Activated naive CD4-positive, alpha-beta T cell treated with anti-CD3 and anti-CD28 coated beads, Interleukin-2, amount 50 U/mL, for 72 hours (primary cell): ENCODE measurements at regions not wholly inside any gene's neighbourhood (a gene's known extent, or its start where the extent isn't known, plus 50 kb on each side); places are given as distances from the start of the nearest gene placed in this dataset.

Experiments used
- ATAC-seq, 2 donors: fragments of 150-1000 bp; cut with Tn5 transposase; 2 replicates each; pipeline ENCODE4 v1.10.0; 2021; ENCODE audit warnings: mild to moderate bottlenecking in 2 of 2, moderate library complexity in 2 of 2
- DNase-seq, 2 donors: peaks; one replicate each; pipeline ENCODE4 v3.0.0; 2021 to 2022; ENCODE audit warnings: low spot score in 2 of 2
- H3K27ac Mint-ChIP-seq, 2 donors: one replicate each; pipeline ENCODE4 v1.8.0; 2022; ENCODE audit warnings: mild to moderate bottlenecking in 2 of 2, mixed read lengths in 2 of 2
- H3K36me3 Mint-ChIP-seq, 2 donors: one replicate each; pipeline ENCODE4 v1.8.0; 2022; ENCODE audit warnings: mixed read lengths in 2 of 2
- H3K9me3 Mint-ChIP-seq, 2 donors: one replicate each; pipeline ENCODE4 v1.8.0; 2022; ENCODE audit warnings: mixed read lengths in 2 of 2

DNA sequence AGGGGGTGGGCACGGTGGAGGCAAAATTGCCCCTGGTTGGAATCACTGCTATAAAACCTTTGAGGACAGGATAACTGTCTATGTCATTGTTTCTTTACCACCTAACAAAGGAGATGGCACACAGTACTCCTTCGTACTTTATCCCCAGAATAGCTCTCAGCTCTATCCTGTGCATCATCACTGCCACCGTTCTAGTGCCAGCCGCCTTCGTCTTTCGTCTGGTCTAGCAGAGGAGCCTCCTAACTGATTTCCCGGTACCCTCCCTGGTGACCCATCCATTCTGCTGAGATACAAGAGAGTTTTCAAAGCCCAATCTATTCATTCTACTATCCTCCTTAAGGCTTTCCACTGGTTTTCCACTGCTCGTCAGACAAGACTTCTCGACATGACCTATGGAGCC lies 67.9 kb upstream of the PRICKLE2 start:
- peaks cover 0 to 6% of the 10 kb centered on the region in 2 donors for H3K36me3 Mint-ChIP-seq

DNA sequence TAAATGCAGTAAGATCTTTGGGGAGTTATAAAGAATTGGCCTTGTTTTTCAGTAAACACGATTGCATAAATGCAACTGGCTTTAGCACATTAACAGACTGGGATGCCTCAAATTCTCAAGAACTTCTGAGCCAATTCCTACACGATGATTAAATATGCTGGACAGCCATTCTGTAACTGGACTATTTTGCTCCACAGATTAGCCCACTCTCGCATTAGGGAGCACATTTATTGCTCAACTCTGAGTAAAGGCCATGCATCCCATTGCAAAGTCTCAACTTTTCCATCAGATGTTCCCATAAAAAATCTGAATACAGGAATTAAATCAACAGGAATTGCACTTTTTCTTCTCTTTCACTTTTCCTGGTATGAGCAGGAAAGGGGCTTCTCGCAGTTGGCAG lies 66.7 kb upstream of the PRICKLE2 start:
- H3K9me3 Mint-ChIP-seq: peaks cover 0 to 4% of the 10 kb centered on the region in 2 donors
- no peak for ATAC-seq
- DNase-seq: no peak
- no peak overlapping the region for H3K27ac Mint-ChIP-seq
- H3K36me3 Mint-ChIP-seq: no peaks in the 10 kb centered on the region

More for the DNA sequence above, 67.9 kb upstream of the PRICKLE2 start:
- Mint-ChIP-seq H3K27ac (no peak overlapping the region), H3K9me3 (peaks cover 0 to 10% of the 10 kb centered on the region in 2 donors)
- ATAC-seq (no peak), DNase-seq (no peak)

DNA sequence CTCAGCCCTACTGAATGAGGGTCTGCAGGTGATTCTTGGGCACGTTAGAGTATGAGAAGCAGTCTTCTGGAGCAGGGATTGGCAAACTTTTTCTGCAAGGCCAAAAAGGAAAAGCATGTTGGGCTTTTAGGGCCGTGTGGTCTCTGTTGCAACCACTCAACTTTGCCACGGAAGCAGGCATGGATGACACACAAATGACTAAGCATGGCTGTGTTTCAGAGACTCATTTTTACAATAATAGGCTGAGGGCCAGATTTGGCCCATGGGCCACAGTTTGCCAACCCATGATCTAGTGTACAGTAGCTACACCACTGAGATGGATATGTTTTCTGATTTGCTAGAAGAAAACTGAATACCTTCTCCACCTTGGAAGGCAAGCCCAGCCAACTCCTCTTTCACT lies 66.1 kb upstream of the PRICKLE2 start:
- no peaks in the 10 kb centered on the region for H3K36me3 Mint-ChIP-seq
- no peak for ATAC-seq
- peaks cover 0 to 4% of the 10 kb centered on the region in 2 donors for H3K9me3 Mint-ChIP-seq
- no peak overlapping the region for H3K27ac Mint-ChIP-seq
- no peak for DNase-seq

DNA sequence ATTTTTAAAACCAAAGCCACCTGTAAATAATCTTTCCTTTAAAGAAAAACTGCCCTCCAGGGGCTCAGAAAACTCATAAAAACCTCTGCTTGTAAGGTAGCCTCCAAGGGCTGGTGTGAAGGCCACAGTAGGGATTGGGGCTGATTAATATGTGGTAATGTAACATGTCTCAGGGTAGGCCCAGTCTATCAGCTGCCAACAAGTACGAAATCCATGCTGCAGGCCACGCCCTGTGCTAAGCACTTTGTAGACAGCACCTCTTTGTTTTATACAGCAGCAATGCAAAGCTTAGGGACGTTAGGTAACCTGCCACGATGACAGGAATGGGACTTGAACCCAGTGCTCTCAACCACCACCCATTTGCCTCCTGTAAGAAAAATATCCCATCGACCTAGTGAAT lies 65.6 kb upstream of the PRICKLE2 start:
- Mint-ChIP-seq H3K27ac (no peak overlapping the region), H3K36me3 (no peaks in the 10 kb centered on the region), H3K9me3 (peaks cover 0 to 4% of the 10 kb centered on the region in 2 donors)
- ATAC-seq (no peak), DNase-seq (no peak)

DNA sequence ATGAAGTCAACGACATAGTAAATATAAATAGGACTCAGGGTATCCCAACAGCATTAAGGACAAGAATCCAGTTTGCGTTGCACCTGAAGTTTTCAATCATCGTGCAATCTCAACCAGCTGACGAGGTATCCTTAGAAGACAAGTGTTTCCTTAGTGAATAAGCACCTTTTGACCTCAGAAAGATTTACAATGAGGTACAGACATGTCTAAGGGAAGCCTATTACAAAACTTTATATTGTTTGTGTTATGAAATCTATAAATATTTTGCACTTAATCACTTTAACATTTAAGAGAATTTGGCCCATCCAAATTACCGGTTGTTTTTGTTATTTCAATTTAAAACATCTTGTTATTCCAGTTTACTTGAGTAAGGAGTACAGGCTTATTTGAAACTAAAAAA lies 64.9 kb upstream of the PRICKLE2 start:
- DNase-seq: no peak
- Mint-ChIP-seq H3K36me3 (no peaks in the 10 kb centered on the region), H3K27ac (no peak overlapping the region), H3K9me3 (peaks cover 0 to 4% of the 10 kb centered on the region in 2 donors)
- ATAC-seq: no peak

DNA sequence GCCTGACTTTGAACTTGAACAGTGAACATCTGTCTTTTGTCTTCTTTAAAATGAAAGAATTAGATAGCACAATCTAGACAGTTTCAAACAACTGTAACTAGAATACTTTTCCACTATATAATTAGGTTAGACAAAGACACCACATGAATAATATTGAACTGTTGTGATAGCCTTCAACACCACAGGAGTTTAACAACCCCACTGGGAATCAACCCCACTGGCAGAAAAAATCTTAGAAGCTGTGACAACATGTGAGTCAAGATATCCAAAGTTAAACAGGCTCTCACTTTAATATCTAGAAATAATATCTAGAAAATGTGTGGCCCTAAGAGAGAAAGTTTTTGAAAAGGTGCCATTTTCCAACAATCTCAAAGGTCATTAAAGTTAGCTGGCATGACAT lies 64.4 kb upstream of the PRICKLE2 start:
- no peaks in the 10 kb centered on the region for H3K36me3 Mint-ChIP-seq
- H3K9me3 Mint-ChIP-seq: peaks cover 0 to 4% of the 10 kb centered on the region in 2 donors
- no peak for ATAC-seq
- DNase-seq: no peak
- H3K27ac Mint-ChIP-seq: no peak overlapping the region

DNA sequence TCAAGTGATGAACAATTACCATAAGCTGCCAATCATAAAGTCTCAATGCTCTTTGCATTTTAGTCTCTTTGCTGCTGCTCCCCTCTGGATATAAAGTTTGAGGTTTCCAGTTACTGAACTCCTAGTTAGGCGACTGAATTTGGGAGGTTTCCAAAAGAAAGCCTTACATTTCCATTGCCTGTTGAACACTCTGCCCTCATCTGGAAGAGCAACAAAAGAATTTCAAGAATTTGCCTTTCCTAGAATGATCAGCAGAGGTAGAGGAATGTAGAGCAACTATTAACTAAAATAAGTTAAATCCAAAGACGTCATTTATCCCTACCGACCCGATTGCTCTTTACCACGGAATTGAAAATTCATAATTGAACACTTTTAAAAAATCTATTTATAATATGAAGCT lies 53.4 kb upstream of the PRICKLE2 start:
- ATAC-seq: no peak
- H3K27ac Mint-ChIP-seq: no peak overlapping the region
- H3K9me3 Mint-ChIP-seq: no peaks in the 10 kb centered on the region
- no peak for DNase-seq
- H3K36me3 Mint-ChIP-seq: no peaks in the 10 kb centered on the region

DNA sequence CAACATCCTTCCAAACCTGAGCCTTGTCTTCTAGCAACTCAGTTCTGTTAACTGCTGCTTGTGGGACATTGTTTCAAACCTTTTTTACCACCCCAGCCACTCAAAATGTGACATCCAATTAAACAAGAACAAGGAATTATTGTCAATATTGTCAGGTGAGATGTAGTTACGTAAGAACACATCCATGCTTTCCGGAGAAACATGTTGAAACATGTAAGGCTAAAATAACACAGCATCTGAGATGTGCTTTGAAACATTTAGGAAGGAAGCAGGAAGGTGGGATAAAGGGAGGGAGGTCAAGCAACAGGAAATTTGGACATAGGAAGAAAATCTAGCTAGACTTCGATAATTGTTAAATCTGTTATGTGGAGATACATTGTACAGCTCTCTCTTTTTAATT lies 50.9 kb upstream of the PRICKLE2 start:
- Mint-ChIP-seq H3K27ac (no peak overlapping the region), H3K9me3 (no peaks in the 10 kb centered on the region), H3K36me3 (no peaks in the 10 kb centered on the region)
- ATAC-seq (no peak), DNase-seq (no peak)
